ENCODE measurements at regions not wholly inside any gene's neighbourhood (a gene's known extent, or its start where the extent isn't known, plus 50 kb on each side); places are given as distances from the start of the nearest gene placed in this dataset.
"Not testable (repeated sequence)": the region's sequence is repeated elsewhere in the genome, so short reads cannot be mapped to it uniquely, and the experiment has no call there.

DNA sequence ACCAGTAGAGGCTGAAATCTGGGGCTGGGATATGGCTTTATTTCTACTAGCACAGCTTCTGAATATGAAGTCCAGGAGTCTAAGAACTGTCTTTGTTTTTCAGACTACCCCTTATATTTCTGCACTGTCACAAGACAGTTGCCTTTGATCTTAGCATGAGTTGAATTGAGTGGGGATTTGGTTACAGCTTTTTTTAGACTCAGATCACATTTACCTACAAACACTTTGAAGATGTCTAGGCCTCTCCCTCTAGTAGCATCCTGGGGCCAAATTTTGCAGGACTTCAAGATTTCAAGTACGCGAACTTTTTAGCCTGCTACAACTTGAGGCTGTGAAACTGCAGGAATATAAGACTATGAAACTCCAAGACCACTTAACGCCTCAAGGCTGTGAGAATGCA lies 240.2 kb downstream of the NEBL start:
- no peak for DNase-seq

DNA sequence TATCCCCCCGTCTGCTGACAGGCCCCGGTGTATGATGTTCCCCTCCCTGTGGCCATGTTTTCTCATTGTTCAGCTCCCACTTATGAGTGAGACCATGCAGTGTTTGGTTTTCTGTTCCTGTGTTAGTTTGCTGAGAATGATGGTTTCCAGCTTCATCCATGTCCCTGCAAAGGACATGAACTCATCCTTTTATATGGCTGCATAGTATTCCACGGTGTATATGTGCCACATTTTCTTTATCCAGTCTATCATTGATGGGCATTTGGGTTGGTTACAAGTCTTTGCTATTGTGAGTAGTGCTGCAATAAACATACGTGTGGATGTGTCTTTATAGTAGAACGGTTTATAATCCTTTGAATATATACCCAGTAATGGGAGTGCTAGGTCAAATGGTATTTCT lies 244.7 kb downstream of the NEBL start:
- not testable (repeated sequence) for DNase-seq

GRCh38 chr10:20648263-20648874 lies 248.7 kb downstream of the NEBL start:
- DNase-seq, result no peak

DNA sequence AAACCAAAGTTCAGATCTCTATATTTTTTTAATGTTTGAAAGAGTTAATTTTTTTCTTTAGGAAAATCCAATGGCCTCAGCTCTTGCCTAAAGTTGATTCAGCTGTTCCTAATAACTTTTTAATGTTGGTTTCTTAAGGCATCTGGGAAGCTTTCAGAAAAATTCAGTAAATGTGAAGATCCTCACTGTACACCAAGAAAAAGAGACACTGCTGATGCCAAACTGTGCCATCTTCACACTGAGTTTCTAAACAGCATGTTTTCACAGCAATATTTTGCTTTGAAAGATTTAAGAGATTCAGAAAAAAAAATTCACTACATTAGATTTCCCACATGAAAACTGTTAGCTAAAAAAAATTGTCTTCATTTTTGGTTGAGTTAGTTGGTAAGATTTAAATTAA lies 249.4 kb downstream of the NEBL start:
- no peak for DNase-seq

- DNase-seq, result no peak
These were observed 252.7 kb downstream of the NEBL start for GRCh38 chr10:20644421-20644820.

GRCh38 chr10:20641605-20642004 lies 255.5 kb downstream of the NEBL start:
- no peak for DNase-seq

DNA sequence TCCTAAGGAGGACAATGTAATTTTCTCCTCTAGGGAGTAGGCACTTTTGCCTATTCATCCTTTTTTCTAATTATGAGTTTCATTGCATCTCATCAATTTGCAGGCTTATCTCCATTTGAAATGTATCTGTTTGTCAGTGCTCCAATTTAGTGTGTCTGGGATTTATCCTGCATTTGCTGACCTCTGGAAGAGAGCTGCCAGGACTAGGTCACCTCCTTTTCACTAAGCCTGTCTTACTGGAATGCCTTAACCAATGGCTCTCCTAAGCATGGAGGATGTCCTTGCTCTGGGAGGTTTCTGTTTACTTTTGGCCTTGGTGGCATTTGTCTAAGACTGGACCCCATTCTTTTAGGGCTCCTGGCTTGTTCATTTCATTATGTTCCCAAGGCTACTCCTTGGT lies 261.5 kb downstream of the NEBL start:
- no peak for DNase-seq

DNA sequence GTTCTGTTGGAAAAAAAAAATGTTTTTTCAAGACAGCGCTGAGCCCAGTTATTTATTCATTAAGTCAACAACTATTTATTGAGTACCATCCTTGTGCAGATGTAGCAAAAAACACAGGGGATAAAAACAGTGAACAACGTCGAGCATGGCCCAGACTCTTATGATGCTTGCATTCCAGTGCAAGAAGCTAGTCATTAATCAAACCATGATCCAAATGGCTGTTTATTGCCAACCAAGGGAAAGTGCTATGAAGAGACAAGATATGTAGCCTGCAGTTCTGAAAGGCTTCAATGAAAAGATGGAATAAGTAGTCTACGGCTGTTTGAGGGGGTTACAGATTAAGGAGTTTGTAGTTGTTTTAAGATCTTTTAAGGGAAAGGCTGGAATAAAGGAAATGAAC lies 262.3 kb downstream of the NEBL start:
- no peak for DNase-seq

DNA sequence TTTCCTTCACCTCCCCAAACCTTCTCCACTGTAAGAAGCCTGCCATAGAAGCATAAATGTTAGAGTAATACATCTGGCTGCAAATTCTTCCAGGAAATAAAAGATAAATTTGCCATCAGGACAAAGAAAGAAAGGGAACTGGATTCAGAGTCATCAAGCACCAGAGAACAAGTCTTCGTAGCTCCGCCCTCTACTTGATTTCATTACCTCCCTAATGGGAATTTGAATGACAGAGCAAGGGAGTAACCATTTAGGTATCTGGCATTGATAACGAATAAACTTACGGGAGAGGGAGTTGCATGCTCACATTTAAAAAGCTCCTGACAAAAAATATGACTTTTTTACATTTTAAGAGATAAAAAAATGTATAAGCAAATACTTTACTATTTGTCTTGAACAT lies 263.4 kb downstream of the NEBL start:
- no peak for DNase-seq

DNA sequence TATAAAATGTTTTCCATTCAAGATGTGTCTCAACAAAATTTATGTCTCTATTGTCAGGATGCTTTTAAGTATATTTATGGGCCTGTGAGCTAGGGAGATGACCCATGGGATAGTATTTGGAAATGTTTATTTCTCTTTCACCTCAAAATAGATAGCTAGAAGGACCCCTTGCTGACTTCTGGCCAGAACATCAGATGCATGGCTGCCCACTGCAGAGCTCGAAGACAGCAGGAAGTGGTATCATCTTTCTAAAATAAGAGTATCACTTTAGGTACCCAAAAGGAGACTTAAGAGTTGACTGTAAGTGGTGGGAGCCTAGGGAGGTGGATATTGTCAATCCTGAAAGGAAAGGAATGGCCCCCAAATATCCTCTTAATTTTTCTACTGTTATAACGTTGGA lies 264.4 kb downstream of the NEBL start:
- DNase-seq, result peak; percentile 27

DNA sequence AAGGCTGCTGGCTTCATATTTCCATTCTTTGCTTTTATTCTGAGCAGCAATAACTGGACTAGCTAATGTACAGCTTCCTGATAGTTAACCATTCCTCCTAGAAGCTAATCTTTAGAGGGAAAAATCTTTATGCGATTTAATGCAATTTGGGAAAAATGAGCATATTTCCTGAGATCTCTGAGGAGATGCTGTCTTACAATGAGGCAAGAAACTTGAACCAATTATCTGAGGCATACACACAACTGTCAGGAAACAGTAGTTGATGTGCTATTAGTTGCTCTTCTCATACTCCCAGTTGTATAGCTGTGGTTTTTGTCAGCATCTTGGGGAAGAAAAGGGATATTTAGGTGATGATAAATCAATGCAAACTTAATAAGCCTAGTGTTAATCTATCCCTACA lies 265.9 kb downstream of the NEBL start:
- DNase-seq, result no peak

DNA sequence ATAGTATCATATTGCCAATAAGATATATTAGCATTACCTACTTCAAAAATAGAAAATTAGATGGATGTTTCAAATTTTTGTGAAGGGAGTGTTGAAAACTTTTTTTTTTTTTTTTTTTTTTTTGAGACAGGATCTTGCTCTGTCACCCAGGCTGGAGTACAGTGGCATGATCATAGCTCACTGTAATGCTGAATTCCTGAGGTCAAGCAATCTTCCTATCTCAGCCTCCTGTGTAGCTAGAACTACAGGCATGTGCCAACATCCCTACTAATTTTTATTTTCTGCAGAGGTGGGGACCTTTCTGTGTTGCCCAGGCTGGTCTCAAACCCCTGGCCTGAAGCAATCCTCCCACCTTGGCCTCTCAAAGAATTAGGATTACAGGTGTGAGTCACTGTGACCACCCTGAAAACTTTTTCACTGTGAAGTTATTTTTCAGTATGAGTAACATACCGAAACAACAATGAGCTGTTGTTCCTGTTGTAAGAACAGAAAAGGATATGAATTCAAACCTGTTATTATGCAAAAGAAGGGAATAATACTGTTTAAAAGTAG lies 266.9 kb downstream of the NEBL start:
- DNase-seq, result no peak

- DNase-seq, result no peak
These were observed 269.1 kb downstream of the NEBL start for GRCh38 chr10:20627946-20628507.

DNA sequence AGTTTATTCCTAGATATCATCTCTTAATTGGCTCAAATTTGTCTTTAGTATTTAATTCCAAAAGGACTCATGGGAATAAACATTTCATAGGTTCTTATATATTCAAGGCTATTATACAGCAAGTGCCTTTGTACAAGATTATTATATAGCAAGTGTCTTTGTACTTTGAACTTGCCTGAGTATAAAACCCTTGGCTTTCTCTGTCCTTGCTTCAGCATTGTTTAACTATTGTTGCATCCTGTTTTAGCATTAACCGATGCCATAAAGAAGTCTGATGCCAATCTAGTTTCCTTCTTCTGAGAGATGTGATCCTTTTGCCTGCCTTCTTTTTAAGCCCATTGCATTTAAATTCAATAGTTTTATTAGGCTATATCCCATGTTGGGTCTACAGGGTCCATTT lies 270.0 kb downstream of the NEBL start:
- DNase-seq, result no peak

GRCh38 chr10:20625868-20626267 lies 271.2 kb downstream of the NEBL start:
- no peak for DNase-seq

DNA sequence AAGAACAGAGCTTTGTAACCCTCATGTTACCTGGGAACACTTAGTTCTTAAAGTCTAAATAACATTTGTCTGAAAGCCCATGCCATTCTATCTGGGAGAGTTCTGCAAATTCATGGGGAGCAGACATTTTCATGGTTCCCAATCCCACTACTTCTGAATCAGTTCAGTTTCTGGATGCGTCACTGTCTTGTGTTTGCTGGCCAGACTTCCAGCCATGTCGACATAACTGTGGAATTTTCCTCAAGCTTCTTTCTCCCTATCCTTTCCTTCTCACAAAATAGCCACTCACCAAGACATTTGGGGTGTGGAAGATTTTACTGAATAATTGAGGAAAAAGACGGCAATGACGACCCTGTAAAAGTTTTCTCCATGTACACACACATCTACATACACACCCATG lies 272.5 kb downstream of the NEBL start:
- no peak for DNase-seq

DNA sequence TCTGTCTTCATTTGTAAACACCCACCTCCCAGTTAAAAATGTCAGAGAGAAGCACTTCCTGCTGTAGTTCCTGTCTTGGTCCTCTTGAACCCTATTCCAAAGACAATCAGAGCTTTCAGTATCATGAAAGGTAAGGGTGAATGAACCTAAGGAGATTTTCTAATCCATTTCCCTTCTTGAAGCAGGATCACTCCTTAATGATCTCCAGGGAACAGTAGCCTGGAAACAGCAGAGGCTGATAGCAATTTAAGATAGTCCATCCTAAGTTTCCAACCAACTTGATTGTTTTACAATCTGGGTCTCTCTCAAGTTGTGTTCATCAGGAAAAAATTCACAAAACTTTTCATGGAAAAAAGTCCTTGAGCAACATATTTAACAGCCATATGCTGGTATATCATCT lies 273.6 kb downstream of the NEBL start:
- no peak for DNase-seq

DNA sequence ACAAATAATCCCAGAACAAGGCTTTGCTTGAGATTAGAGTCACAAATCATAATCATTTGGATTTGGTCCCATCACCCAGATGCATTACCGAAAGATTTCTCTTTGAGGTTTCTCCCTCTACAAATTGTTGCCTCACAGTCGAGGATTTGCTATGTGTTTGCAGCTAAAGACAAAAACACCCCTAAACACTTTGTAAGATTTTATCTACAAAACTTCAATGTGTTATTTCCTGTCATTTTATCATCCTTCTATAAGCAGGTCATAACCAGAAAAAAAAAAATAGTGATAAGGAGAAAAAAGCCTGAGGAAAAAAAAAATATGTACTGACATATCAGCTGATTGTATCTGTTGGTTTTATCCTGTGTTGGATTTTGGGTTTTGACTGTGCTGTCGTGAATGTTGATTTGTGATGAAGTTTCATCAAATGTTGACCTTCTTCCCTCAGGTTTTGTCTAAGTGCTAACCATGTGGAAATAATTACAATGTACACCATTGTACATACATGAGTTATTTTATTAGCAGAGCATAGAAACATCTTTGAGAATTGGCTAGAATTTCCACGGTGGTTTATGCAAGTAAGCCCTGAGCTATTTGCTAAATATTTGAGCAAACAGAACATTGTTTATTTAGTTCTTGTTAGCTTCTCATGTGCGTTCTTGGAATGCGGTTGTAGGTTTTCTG lies 274.4 kb downstream of the NEBL start:
- DNase-seq, result no peak

DNA sequence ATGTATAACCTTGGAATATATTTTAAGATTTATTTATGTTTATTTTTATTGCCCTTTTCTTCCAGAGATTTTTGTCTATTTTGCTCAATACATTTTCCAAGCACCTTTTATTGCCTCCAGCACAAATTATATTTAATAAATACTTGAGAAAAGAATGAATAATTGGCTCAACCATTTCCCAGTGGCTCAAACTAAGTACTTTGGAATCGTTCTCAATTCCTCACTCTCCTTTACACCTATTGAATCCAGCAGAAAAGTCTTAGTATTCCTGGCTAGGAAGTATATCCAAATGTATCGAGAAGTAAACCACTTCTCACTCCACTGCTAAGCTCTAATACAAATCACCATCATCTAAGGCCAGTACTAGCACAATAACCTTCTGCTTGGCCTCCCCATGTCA lies 276.1 kb downstream of the NEBL start:
- DNase-seq, result no peak

GRCh38 chr10:20618011-20618547 lies 279.0 kb downstream of the NEBL start:
- no peak for DNase-seq

GRCh38 chr10:20616918-20617810 lies 279.9 kb downstream of the NEBL start:
- DNase-seq, result no peak

GRCh38 chr10:20616056-20616671 lies 280.9 kb downstream of the NEBL start:
- no peak for DNase-seq
